ENCODE measurements at regions not wholly inside any gene's neighbourhood (a gene's known extent, or its start where the extent isn't known, plus 50 kb on each side); places are given as distances from the start of the nearest gene placed in this dataset.

GRCh38 chr4:127534041-127534825, 98.5 kb upstream of the INTU start:
- TF ChIP-seq, protein P1, sequence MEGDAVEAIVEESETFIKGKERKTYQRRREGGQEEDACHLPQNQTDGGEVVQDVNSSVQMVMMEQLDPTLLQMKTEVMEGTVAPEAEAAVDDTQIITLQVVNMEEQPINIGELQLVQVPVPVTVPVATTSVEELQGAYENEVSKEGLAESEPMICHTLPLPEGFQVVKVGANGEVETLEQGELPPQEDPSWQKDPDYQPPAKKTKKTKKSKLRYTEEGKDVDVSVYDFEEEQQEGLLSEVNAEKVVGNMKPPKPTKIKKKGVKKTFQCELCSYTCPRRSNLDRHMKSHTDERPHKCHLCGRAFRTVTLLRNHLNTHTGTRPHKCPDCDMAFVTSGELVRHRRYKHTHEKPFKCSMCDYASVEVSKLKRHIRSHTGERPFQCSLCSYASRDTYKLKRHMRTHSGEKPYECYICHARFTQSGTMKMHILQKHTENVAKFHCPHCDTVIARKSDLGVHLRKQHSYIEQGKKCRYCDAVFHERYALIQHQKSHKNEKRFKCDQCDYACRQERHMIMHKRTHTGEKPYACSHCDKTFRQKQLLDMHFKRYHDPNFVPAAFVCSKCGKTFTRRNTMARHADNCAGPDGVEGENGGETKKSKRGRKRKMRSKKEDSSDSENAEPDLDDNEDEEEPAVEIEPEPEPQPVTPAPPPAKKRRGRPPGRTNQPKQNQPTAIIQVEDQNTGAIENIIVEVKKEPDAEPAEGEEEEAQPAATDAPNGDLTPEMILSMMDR (IDR thresholded peaks at IDR 0.05 in 8 of 11, conservative IDR thresholded peaks at IDR 0.05 in 3 of 11) = no peak
- no peak for TF ChIP-seq POLR2AphosphoS5 (IDR thresholded peaks at IDR 0.05)
- no peak for TF ChIP-seq POLR2A (IDR thresholded peaks at IDR 0.05)

Measured in spleen (tissue), 7 donors.